WTC11 (cell line): ENCODE measurements at regions not wholly inside any gene's neighbourhood (a gene's known extent, or its start where the extent isn't known, plus 50 kb on each side); places are given as distances from the start of the nearest gene placed in this dataset.

Experiments
- ATAC-seq: fragments of 200-7000 bp; cut with Tn5 transposase; 2 replicates; pipeline ENCODE4 v1.10.0; 2021; ENCODE audit warnings: mild to moderate bottlenecking, moderate library complexity
- CTCF ChIA-PET: fragments of 300-600 bp; sonication (Branson Sonifier 250); formaldehyde crosslinking; loops from one replicate; lab custom pipeline; 2021; ENCODE audit warnings: antibody characterized with exemption; lab: Charles Lee
- POLR2A ChIA-PET: fragments of 350-600 bp; sonication (Branson Sonifier 250); formaldehyde crosslinking; loops from one replicate; lab custom pipeline; 2021; ENCODE audit warnings: antibody characterized with exemption; lab: Charles Lee
- DNase-seq: peaks from one replicate; pipeline ENCODE4 v3.0.0; 2021; ENCODE audit warnings: low spot score
- H3K27ac Mint-ChIP-seq: 2 replicates; pipeline ENCODE4 v1.8.0; 2021; ENCODE audit warnings: mixed read lengths
- H3K27me3 Mint-ChIP-seq: 2 replicates; pipeline ENCODE4 v1.8.0; 2021; ENCODE audit warnings: low read depth, mild to moderate bottlenecking, moderate library complexity, mixed read lengths
- H3K36me3 Mint-ChIP-seq: 2 replicates; pipeline ENCODE4 v1.8.0; 2021; ENCODE audit warnings: mixed read lengths
- H3K4me1 Mint-ChIP-seq: 2 replicates; pipeline ENCODE4 v1.8.0; 2022; ENCODE audit warnings: mixed read lengths
- H3K4me3 Mint-ChIP-seq: 2 replicates; pipeline ENCODE4 v1.8.0; 2021; ENCODE audit warnings: mild to moderate bottlenecking, moderate library complexity, mixed read lengths
- H3K9me3 Mint-ChIP-seq: 2 replicates; pipeline ENCODE4 v1.8.0; 2021; ENCODE audit warnings: mixed read lengths
- AR ChIP-seq: fragments of 250-450 bp; sonication (Bioruptor Pico); IDR thresholded peaks from 2 replicates; pipeline ENCODE4 v1.9.0; 2021; ENCODE audit warnings: mild to moderate bottlenecking
- FOXP4 ChIP-seq: sonication (generic); formaldehyde crosslinking; IDR thresholded peaks from 2 replicates; pipeline ENCODE4 v1.8.0; 2022; ENCODE audit warnings: mild to moderate bottlenecking, missing genetic modification reagents
- GRHL2 ChIP-seq: fragments of 250-450 bp; sonication (Bioruptor Pico); IDR thresholded peaks from 2 replicates; pipeline ENCODE4 v1.8.0; 2022; ENCODE audit warnings: mild to moderate bottlenecking, moderate library complexity; ENCODE audit not compliant: insufficient replicate concordance, severe bottlenecking
- HMGXB4 ChIP-seq: sonication (generic); formaldehyde crosslinking; IDR thresholded peaks from 2 replicates; pipeline ENCODE4 v1.8.1; 2023; ENCODE audit warnings: mild to moderate bottlenecking, moderate library complexity, missing genetic modification reagents
- MLX ChIP-seq: sonication (generic); formaldehyde crosslinking; IDR thresholded peaks from 2 replicates; pipeline ENCODE4 v1.8.1; 2023; ENCODE audit warnings: mild to moderate bottlenecking, missing genetic modification reagents, moderate library complexity
- SMAD3 ChIP-seq: sonication (generic); formaldehyde crosslinking; IDR thresholded peaks from 2 replicates; pipeline ENCODE4 v1.8.0; 2022; ENCODE audit warnings: missing genetic modification reagents, mild to moderate bottlenecking, borderline replicate concordance
- TF ChIP-seq, protein P1 (sequence below): sonication (generic); formaldehyde crosslinking; IDR thresholded peaks from 2 replicates; pipeline ENCODE4 v1.8.1; 2022; ENCODE audit warnings: mild to moderate bottlenecking, moderate library complexity, missing genetic modification reagents
- TF ChIP-seq, protein P2 (sequence below): sonication (generic); formaldehyde crosslinking; IDR thresholded peaks from 2 replicates; pipeline ENCODE4 v1.8.1; 2023; ENCODE audit warnings: mild to moderate bottlenecking, missing genetic modification reagents
- TF ChIP-seq, protein P3 (sequence below): fragments of 250-450 bp; sonication (Bioruptor Pico); IDR thresholded peaks from 2 replicates; pipeline ENCODE4 v1.9.0; 2021; ENCODE audit warnings: mild to moderate bottlenecking, borderline replicate concordance
- TF ChIP-seq, protein P4 (sequence below): sonication (generic); formaldehyde crosslinking; IDR thresholded peaks from 2 replicates; pipeline ENCODE4 v1.8.0; 2022; ENCODE audit warnings: mild to moderate bottlenecking, missing genetic modification reagents

DNA sequence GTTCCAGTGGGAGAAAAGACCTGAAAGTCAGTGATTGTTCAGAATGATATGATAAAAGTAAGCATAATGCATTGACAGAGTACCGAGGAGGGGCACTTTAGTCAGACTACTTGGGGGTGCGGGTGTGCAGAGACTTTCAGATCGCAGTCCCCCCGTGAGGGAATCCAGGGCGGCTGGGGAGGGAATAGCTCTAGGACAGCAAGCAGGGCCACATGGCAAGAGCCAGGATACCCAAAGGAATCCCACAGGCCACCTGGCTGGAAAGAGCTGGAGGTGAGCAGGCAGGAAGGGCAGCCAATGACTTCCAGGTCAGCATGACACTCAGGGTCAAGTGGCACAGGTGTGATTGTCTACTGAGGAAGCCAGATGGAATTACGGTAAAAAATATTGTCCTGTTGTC, 157.5 kb downstream of the CYP26B1 start (continued):
- TF ChIP-seq FOXP4 (no peak), MLX (CRISPR knock-in tag) (no peak), HMGXB4 (CRISPR knock-in tag) (no peak)
- TF ChIP-seq, protein P1, sequence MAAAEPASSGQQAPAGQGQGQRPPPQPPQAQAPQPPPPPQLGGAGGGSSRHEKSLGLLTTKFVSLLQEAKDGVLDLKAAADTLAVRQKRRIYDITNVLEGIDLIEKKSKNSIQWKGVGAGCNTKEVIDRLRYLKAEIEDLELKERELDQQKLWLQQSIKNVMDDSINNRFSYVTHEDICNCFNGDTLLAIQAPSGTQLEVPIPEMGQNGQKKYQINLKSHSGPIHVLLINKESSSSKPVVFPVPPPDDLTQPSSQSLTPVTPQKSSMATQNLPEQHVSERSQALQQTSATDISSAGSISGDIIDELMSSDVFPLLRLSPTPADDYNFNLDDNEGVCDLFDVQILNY (CRISPR knock-in tag), result no peak
- TF ChIP-seq, all 79 proteins: peak for 0

DNA sequence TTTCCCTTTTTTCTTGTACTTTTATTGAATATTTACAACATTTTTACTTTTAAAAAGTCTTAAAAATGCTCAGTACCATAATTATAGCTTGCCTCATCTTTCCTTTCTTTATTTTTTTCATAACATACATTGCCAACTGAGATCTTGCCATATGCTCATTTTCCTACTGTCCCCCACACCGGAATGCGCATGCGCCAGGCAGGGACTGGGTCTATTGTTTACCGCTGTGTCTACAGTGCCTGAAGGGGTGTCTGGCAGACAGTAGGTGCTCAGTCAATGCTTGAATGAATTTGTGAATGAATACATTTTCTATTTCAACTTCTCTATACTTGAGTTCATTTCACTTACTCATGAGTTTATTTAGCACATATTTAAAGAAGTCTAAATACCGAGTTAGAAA, 158.0 kb downstream of the CYP26B1 start:
- Mint-ChIP-seq H3K4me3 (no peak overlapping the region), H3K27ac (no peak overlapping the region), H3K36me3 (no peaks in the 10 kb centered on the region), H3K4me1 (peaks cover 18% of the 10 kb centered on the region), H3K9me3 (no peaks in the 10 kb centered on the region), H3K27me3 (no peaks in the 10 kb centered on the region; the same call in 1 of the 2 replicates)
- ChIA-PET POLR2A (no interaction called here), CTCF (no interaction called here)
- no peak for DNase-seq
- ATAC-seq, result no peak
- TF ChIP-seq, protein P2, sequence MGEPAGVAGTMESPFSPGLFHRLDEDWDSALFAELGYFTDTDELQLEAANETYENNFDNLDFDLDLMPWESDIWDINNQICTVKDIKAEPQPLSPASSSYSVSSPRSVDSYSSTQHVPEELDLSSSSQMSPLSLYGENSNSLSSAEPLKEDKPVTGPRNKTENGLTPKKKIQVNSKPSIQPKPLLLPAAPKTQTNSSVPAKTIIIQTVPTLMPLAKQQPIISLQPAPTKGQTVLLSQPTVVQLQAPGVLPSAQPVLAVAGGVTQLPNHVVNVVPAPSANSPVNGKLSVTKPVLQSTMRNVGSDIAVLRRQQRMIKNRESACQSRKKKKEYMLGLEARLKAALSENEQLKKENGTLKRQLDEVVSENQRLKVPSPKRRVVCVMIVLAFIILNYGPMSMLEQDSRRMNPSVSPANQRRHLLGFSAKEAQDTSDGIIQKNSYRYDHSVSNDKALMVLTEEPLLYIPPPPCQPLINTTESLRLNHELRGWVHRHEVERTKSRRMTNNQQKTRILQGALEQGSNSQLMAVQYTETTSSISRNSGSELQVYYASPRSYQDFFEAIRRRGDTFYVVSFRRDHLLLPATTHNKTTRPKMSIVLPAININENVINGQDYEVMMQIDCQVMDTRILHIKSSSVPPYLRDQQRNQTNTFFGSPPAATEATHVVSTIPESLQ (CRISPR knock-in tag), result no peak
- TF ChIP-seq, protein P3, sequence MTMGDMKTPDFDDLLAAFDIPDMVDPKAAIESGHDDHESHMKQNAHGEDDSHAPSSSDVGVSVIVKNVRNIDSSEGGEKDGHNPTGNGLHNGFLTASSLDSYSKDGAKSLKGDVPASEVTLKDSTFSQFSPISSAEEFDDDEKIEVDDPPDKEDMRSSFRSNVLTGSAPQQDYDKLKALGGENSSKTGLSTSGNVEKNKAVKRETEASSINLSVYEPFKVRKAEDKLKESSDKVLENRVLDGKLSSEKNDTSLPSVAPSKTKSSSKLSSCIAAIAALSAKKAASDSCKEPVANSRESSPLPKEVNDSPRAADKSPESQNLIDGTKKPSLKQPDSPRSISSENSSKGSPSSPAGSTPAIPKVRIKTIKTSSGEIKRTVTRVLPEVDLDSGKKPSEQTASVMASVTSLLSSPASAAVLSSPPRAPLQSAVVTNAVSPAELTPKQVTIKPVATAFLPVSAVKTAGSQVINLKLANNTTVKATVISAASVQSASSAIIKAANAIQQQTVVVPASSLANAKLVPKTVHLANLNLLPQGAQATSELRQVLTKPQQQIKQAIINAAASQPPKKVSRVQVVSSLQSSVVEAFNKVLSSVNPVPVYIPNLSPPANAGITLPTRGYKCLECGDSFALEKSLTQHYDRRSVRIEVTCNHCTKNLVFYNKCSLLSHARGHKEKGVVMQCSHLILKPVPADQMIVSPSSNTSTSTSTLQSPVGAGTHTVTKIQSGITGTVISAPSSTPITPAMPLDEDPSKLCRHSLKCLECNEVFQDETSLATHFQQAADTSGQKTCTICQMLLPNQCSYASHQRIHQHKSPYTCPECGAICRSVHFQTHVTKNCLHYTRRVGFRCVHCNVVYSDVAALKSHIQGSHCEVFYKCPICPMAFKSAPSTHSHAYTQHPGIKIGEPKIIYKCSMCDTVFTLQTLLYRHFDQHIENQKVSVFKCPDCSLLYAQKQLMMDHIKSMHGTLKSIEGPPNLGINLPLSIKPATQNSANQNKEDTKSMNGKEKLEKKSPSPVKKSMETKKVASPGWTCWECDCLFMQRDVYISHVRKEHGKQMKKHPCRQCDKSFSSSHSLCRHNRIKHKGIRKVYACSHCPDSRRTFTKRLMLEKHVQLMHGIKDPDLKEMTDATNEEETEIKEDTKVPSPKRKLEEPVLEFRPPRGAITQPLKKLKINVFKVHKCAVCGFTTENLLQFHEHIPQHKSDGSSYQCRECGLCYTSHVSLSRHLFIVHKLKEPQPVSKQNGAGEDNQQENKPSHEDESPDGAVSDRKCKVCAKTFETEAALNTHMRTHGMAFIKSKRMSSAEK (CRISPR knock-in tag), result no peak

- no peak for TF ChIP-seq AR
- TF ChIP-seq, protein P4, sequence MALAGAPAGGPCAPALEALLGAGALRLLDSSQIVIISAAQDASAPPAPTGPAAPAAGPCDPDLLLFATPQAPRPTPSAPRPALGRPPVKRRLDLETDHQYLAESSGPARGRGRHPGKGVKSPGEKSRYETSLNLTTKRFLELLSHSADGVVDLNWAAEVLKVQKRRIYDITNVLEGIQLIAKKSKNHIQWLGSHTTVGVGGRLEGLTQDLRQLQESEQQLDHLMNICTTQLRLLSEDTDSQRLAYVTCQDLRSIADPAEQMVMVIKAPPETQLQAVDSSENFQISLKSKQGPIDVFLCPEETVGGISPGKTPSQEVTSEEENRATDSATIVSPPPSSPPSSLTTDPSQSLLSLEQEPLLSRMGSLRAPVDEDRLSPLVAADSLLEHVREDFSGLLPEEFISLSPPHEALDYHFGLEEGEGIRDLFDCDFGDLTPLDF (CRISPR knock-in tag), result no peak
- no peak for TF ChIP-seq SMAD3 (CRISPR knock-in tag)
- TF ChIP-seq GRHL2, result no peak
- no peaks in the 10 kb centered on the region for H3K9me3 Mint-ChIP-seq
- POLR2A ChIA-PET, result no interaction called here
- no peak for ATAC-seq
- no peak for DNase-seq
- no peaks in the 10 kb centered on the region; the same call in 1 of the 2 replicates for H3K27me3 Mint-ChIP-seq
- no peak overlapping the region for H3K4me3 Mint-ChIP-seq
- peaks cover 18% of the 10 kb centered on the region for H3K4me1 Mint-ChIP-seq
- CTCF ChIA-PET, result no interaction called here
- no peaks in the 10 kb centered on the region for H3K36me3 Mint-ChIP-seq
- H3K27ac Mint-ChIP-seq, result no peak overlapping the region
Measured at GRCh38 chr2:71988170-71988569, 159.5 kb downstream of the CYP26B1 start.
